ENCODE measurements at regions not wholly inside any gene's neighbourhood (a gene's known extent, or its start where the extent isn't known, plus 50 kb on each side); places are given as distances from the start of the nearest gene placed in this dataset.

GRCh38 chr20:50306478-50307423 lies 116.1 kb downstream of the CEBPB start:
- H3K4me3 ChIP-seq (ENCODE audit: low read length): no peak overlapping the region
- no peak for DNase-seq (ENCODE audit: low read depth, low spot score)

- no peak overlapping the region for H3K4me3 ChIP-seq (ENCODE audit: low read length)
- no peak for DNase-seq (ENCODE audit: low read depth, low spot score)
These were observed 117.5 kb downstream of the CEBPB start for GRCh38 chr20:50308166-50308512.

- H3K4me3 ChIP-seq (ENCODE audit: low read length): no peak overlapping the region
These were observed 118.1 kb downstream of the CEBPB start for GRCh38 chr20:50308513-50309279.

GRCh38 chr20:50309280-50309763 lies 118.7 kb downstream of the CEBPB start:
- H3K4me3 ChIP-seq (ENCODE audit: low read length): no peak overlapping the region
- DNase-seq (ENCODE audit: low read depth, low spot score): no peak

More at GRCh38 chr20:50308513-50309279, 118.1 kb downstream of the CEBPB start:
- DNase-seq (ENCODE audit: low read depth, low spot score): no peak

GRCh38 chr20:50309764-50310672 lies 119.4 kb downstream of the CEBPB start:
- no peak overlapping the region for H3K4me3 ChIP-seq (ENCODE audit: low read length)
- DNase-seq (ENCODE audit: low read depth, low spot score): no peak

- no peak overlapping the region for H3K4me3 ChIP-seq (ENCODE audit: low read length)
- DNase-seq (ENCODE audit: low read depth, low spot score): no peak
These were observed 120.0 kb downstream of the CEBPB start for GRCh38 chr20:50310673-50311051.

- DNase-seq (ENCODE audit: low read depth, low spot score): no peak
- H3K4me3 ChIP-seq (ENCODE audit: low read length): no peak overlapping the region
These were observed 120.8 kb downstream of the CEBPB start for GRCh38 chr20:50311308-50312001.

- DNase-seq (ENCODE audit: low read depth, low spot score): no peak
- no peak overlapping the region for H3K4me3 ChIP-seq (ENCODE audit: low read length)
These were observed 121.5 kb downstream of the CEBPB start for GRCh38 chr20:50312002-50312681.

GRCh38 chr20:50312682-50313521 lies 122.3 kb downstream of the CEBPB start:
- H3K4me3 ChIP-seq (ENCODE audit: low read length): no peak overlapping the region
- no peak for DNase-seq (ENCODE audit: low read depth, low spot score)

GRCh38 chr20:50313522-50313820 lies 122.8 kb downstream of the CEBPB start:
- no peak for DNase-seq (ENCODE audit: low read depth, low spot score)
- no peak overlapping the region for H3K4me3 ChIP-seq (ENCODE audit: low read length)

- no peak for DNase-seq (ENCODE audit: low read depth, low spot score)
- no peak overlapping the region for H3K4me3 ChIP-seq (ENCODE audit: low read length)
These were observed 123.4 kb downstream of the CEBPB start for GRCh38 chr20:50313827-50314677.

- no peak for DNase-seq (ENCODE audit: low read depth, low spot score)
- no peak overlapping the region for H3K4me3 ChIP-seq (ENCODE audit: low read length)
These were observed 124.2 kb downstream of the CEBPB start for GRCh38 chr20:50314678-50315335.

- no peak overlapping the region for H3K4me3 ChIP-seq (ENCODE audit: low read length)
These were observed 125.2 kb downstream of the CEBPB start for GRCh38 chr20:50315586-50316551.

GRCh38 chr20:50317116-50317515 lies 126.5 kb downstream of the CEBPB start:
- H3K4me3 ChIP-seq (ENCODE audit: low read length): no peak overlapping the region
- DNase-seq (ENCODE audit: low read depth, low spot score): no peak

More at GRCh38 chr20:50315586-50316551, 125.2 kb downstream of the CEBPB start:
- DNase-seq (ENCODE audit: low read depth, low spot score): no peak

- no peak overlapping the region for H3K4me3 ChIP-seq (ENCODE audit: low read length)
- no peak for DNase-seq (ENCODE audit: low read depth, low spot score)
These were observed 127.0 kb downstream of the CEBPB start for GRCh38 chr20:50317609-50318008.
